AG10803 (cell line): ENCODE measurements at regions not wholly inside any gene's neighbourhood (a gene's known extent, or its start where the extent isn't known, plus 50 kb on each side); places are given as distances from the start of the nearest gene placed in this dataset.

Experiments
- DNase-seq: peaks from one replicate; pipeline ENCODE4 v3.0.0; 2010; ENCODE audit warnings: low read depth
- H3K4me3 ChIP-seq: 2 replicates; pipeline ENCODE4 v1.5.1; 2011; ENCODE audit warnings: mild to moderate bottlenecking, low read length, control low read depth
- TF ChIP-seq, protein P1 (sequence below): conservative IDR thresholded peaks from 2 replicates; pipeline ENCODE4 v1.5.1; 2011; ENCODE audit warnings: mild to moderate bottlenecking, low read length, control low read depth, inconsistent platforms

DNA sequence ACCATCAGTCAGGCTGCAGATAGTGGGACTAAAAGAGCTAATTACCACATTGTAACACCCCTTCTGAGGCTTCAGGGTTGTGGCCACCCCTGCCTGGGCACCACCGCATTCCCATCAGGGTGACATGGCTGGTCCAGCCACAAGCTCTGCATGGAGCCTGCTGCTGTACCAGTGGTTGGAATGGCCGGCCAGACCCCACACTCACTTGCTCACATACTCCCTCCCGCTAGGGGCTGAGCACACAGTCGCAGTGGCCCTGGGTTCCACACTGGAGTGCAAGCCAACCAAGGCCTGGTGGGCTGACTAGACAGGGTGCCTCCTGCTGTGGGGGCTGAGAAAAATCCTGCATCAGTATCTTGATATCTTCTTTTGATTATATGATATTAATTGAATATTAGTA, 182.8 kb upstream of the STK17B start:
- H3K4me3 ChIP-seq: no peak overlapping the region
- DNase-seq: no peak
- TF ChIP-seq, protein P1, sequence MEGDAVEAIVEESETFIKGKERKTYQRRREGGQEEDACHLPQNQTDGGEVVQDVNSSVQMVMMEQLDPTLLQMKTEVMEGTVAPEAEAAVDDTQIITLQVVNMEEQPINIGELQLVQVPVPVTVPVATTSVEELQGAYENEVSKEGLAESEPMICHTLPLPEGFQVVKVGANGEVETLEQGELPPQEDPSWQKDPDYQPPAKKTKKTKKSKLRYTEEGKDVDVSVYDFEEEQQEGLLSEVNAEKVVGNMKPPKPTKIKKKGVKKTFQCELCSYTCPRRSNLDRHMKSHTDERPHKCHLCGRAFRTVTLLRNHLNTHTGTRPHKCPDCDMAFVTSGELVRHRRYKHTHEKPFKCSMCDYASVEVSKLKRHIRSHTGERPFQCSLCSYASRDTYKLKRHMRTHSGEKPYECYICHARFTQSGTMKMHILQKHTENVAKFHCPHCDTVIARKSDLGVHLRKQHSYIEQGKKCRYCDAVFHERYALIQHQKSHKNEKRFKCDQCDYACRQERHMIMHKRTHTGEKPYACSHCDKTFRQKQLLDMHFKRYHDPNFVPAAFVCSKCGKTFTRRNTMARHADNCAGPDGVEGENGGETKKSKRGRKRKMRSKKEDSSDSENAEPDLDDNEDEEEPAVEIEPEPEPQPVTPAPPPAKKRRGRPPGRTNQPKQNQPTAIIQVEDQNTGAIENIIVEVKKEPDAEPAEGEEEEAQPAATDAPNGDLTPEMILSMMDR: no peak

DNA sequence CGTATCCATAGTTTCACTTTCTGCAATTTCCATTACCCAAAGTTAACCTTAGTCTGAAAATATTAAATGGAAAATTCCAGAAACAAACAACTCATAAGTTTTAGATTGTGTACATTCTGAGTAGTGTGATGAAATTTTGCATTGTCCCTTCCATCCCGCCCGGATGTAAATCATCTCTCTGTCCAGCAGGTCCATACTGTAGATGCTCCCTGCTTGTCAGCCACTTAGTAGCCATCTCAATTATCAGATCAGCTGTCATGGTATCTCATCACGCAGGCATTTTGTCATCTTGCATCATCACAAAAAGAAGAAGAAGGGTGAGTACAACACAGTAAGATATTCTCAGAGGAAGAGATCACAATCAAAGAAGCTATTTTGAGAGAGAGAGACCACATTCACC, 185.0 kb upstream of the STK17B start:
- DNase-seq: no peak
- TF ChIP-seq, protein P1: no peak
- no peak overlapping the region for H3K4me3 ChIP-seq

DNA sequence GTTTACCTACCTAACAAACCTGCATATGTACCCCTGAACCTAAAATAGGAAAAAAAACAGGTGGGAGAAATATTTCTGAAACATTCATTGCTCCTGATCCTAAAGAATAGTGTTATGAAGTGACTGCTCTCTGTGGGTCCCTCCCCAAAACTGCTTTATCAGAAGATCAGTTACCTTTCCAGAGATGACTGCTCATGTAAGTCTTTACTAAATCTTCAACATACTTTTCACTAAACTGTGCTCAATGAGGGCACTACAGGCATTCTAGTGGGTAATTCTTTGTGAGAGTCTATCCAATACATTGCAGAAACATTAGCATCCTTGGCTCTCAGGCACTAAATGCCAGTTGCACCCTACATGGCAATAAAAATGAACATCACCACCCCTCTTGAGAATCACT, 189.3 kb upstream of the STK17B start:
- no peak for DNase-seq
- H3K4me3 ChIP-seq: no peak overlapping the region
- TF ChIP-seq, protein P1: no peak

DNA sequence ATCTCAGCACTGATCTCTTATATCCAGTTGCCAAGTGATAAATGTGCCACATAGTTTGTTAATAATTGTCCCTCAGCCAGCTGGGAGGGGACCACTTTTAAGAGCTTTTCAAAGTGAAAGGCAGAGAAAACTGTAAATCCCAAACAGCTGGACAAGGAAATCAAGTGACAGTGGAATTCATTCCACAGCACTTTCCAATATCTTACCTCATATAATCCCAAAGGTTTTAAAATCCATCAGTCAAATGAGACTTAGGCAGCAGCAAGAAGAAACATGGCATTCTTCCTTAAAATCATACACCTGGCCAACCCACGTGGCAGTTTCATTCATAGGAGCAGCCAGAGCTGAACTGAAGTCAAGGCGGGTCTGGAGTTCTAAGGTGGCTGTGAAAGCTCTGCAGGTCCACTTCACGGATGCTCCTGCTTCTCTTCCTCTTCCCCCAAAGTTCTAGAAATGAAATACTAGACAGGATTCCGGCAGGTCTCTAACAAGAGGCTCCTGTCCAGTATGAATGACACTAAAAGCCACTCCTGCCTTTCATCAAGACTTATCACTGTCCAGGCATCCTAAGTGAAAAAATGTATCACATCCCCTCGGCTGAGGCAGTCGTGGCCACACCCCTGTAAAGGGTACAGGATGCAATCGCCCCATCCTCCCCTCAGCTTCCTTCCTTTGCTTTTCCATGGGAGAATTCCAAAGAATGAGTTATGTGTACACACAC, 190.4 kb upstream of the STK17B start:
- TF ChIP-seq, protein P1: no peak
- H3K4me3 ChIP-seq: no peak overlapping the region
- DNase-seq: peak; percentile 27

DNA sequence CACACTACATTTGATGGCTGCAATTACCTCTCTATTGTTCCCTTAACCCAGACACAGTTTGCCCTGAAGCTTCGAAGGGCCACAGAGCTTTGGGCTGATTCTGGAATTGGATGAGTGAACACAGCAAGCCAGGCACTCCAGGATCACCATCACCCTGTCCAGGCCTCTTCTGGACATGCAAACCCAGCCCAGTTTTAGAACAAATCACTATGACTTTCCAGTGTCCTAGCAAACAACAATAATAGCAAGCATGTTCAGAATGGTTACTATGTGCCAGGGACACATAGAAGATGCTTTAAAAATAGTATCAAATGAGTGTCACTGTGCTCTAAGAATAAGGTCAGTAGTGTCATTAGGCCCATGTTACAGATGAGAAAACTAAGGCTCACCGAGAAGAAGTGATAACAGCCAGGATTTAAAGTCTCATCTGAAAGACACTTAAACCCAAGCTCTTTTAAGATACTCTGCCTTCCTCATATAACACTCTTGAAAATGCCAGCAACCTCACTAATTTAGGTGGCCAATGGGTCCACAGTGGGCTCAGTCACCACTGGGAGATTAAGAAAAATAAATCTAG, 191.7 kb upstream of the STK17B start:
- DNase-seq: no peak
- TF ChIP-seq, protein P1: no peak
- H3K4me3 ChIP-seq: no peak overlapping the region

DNA sequence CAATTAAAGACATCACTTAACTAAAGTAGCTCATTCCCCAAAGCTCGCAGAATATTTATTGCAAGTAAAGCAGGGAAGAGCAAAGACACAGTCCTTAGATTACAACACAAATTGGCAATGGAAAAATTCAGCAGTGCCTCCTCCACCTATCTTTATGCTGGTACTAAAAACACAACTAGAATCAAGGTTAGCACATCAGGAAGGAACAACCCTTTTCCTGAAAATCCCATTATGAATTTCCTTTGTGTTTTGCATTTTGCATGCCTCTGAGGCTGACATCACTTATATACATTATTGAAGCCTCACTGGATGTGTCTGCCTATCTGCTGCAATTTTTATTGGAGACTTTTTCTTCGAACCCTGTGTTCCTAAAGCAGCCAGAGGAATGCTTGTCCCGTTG, 193.8 kb upstream of the STK17B start:
- TF ChIP-seq, protein P1: no peak

DNA sequence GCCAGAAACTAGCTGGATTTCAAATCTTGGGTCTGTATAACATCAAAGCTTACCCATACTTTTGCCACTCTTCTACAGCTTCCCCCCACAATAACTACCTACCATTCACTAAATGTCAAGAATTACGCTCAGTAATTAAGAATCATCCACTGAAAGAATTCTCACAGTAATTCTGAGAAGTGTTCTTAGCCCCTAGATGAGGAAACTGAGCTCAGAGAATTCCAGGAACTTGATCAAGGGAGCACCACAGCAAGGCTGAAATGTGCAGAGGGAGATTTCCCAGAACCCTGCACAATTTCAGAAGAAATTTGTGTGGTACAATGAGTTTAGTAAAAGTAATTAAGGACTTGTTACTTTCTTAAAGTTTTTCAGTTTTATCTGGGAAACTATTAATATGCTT, 194.5 kb upstream of the STK17B start:
- TF ChIP-seq, protein P1: no peak
- no peak overlapping the region for H3K4me3 ChIP-seq
- DNase-seq: no peak

More for the DNA sequence above, 193.8 kb upstream of the STK17B start:
- no peak for DNase-seq
- no peak overlapping the region for H3K4me3 ChIP-seq
